H1 (cell line): ENCODE measurements at regions not wholly inside any gene's neighbourhood (a gene's known extent, or its start where the extent isn't known, plus 50 kb on each side); places are given as distances from the start of the nearest gene placed in this dataset.

Experiments
- CTCF ChIP-seq, 3 experiments: IDR thresholded peaks; 1 replicate in 2 of 3; 2 replicates in 1 of 3; pipeline versions ENCODE4 v1.5.1 to v1.6.1; 2011; ENCODE audit warnings: low read length in 3 of 3, mild to moderate bottlenecking in 3 of 3, inconsistent platforms in 2 of 3, low read depth in 1 of 3, moderate library complexity in 1 of 3; ENCODE audit not compliant: insufficient read depth in 1 of 3; ENCODE audit errors: control extremely low read depth in 1 of 3
- EZH2 ChIP-seq: fragments of 200-600 bp; sonication (generic); IDR thresholded peaks from 2 replicates; pipeline ENCODE4 v1.7.1; 2012; ENCODE audit warnings: low read depth, mild to moderate bottlenecking, moderate library complexity, low read length, inconsistent platforms; ENCODE audit not compliant: severe bottlenecking
- JUN ChIP-seq: IDR thresholded peaks from 2 replicates; pipeline ENCODE4 v1.6.1; 2011; ENCODE audit warnings: low read depth, mild to moderate bottlenecking, improper control_type of control experiment, low read length
- KDM5A ChIP-seq: fragments of 200-600 bp; IDR thresholded peaks from 2 replicates; pipeline ENCODE4 v1.7.1; 2012; ENCODE audit warnings: mild to moderate bottlenecking, low read length, inconsistent platforms, mixed read lengths
- YY1 ChIP-seq: IDR thresholded peaks from 2 replicates; pipeline ENCODE4 v1.6.1; 2011; ENCODE audit warnings: low read depth, mild to moderate bottlenecking, low read length

GRCh38 chr14:71616013-71616412 lies 316.2 kb upstream of the RGS6 start (continued):
- TF ChIP-seq CTCF (IDR thresholded peaks at IDR 0.05; ENCODE audit: control extremely low read depth in 1 of 3, insufficient read depth in 1 of 3, low read depth in 1 of 3, low read length in 3 of 3) = no peak
- TF ChIP-seq JUN = no peak
- TF ChIP-seq KDM5A = no peak
- no peak for TF ChIP-seq EZH2
- TF ChIP-seq YY1 = no peak
